ENCODE measurements at regions not wholly inside any gene's neighbourhood (a gene's known extent, or its start where the extent isn't known, plus 50 kb on each side); places are given as distances from the start of the nearest gene placed in this dataset.

GRCh38 chr7:9891056-9891455 is 1082.6 kb upstream of the PHF14 start:
- Histone ChIP-seq H3K36me3 (replicated peaks; ENCODE audit: insufficient read depth, low read depth) (no peaks in the 10 kb centered on the region), H4K20me1 (ENCODE audit: insufficient read depth, poor library complexity, severe bottlenecking) (no peaks in the 10 kb centered on the region), H3K27ac (no peak overlapping the region), H3K9me2 (replicated peaks; ENCODE audit: insufficient read depth) (no peaks in the 10 kb centered on the region), H3K9me3 (ENCODE audit: low read depth) (no peaks in the 10 kb centered on the region), H3K27me3 (no peaks in the 10 kb centered on the region), H3K4me1 (ENCODE audit: insufficient read depth) (no peaks in the 10 kb centered on the region), H2AFZ (no peak overlapping the region), H3K79me2 (no peaks in the 10 kb centered on the region), H3K4me3 (no peak overlapping the region), H3K4me2 (no peak overlapping the region)
- DNase-seq (ENCODE audit: low spot score): no peak
- WGBS (ENCODE audit: low lambda C conversion rate, missing lambda C conversion rate): 64% methylated on average over 3 of the region's 3 CpGs
- TF ChIP-seq EZH2 (IDR thresholded peaks at IDR 0.05; ENCODE audit: borderline replicate concordance) (no peak), CTCF (IDR thresholded peaks at IDR 0.05; ENCODE audit: poor library complexity) (no peak), EZH2phosphoT487 (IDR thresholded peaks at IDR 0.05; ENCODE audit: low read depth, severe bottlenecking, unreplicated experiment) (no peak)

DNA sequence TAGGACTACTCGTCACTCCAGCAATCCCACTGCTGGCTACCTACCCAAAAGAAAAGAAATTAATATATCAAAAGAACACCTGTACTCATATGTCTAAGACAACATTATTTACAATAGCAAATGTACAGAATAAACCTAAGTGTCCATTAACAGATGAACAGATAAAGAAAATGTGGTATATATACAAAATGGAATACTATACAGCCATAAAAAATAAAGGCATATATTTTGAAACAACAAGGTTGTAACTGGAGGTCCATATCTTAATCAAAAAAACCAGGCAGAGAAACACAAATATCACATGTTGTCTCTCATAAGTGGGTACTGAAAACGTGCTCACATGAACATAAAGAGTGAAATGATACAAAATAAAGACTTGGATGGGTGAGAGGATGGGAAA is 1073.3 kb upstream of the PHF14 start:
- Histone ChIP-seq H2AFZ (no peak overlapping the region), H3K9me2 (replicated peaks; ENCODE audit: insufficient read depth) (no peaks in the 10 kb centered on the region), H4K20me1 (ENCODE audit: insufficient read depth, poor library complexity, severe bottlenecking) (no peaks in the 10 kb centered on the region), H3K27ac (no peak overlapping the region), H3K4me3 (no peak overlapping the region), H3K4me1 (ENCODE audit: insufficient read depth) (no peaks in the 10 kb centered on the region), H3K79me2 (no peaks in the 10 kb centered on the region), H3K27me3 (no peaks in the 10 kb centered on the region), H3K9me3 (ENCODE audit: low read depth) (peaks cover 6% of the 10 kb centered on the region), H3K36me3 (replicated peaks; ENCODE audit: insufficient read depth, low read depth) (no peaks in the 10 kb centered on the region), H3K4me2 (no peak overlapping the region)
- no peak for DNase-seq (ENCODE audit: low spot score)
- TF ChIP-seq EZH2phosphoT487 (IDR thresholded peaks at IDR 0.05; ENCODE audit: low read depth, severe bottlenecking, unreplicated experiment) (no peak), EZH2 (IDR thresholded peaks at IDR 0.05; ENCODE audit: borderline replicate concordance) (no peak), CTCF (IDR thresholded peaks at IDR 0.05; ENCODE audit: poor library complexity) (no peak)
- whole genome bisulfite sequencing (ENCODE audit: low lambda C conversion rate, missing lambda C conversion rate): 79% methylated on average over 2 of the region's 2 CpGs

GRCh38 chr7:9921326-9921725 is 1052.3 kb upstream of the PHF14 start:
- WGBS (ENCODE audit: low lambda C conversion rate, missing lambda C conversion rate): 89% methylated on average over 3 of the region's 3 CpGs
- Histone ChIP-seq H3K79me2 (no peaks in the 10 kb centered on the region), H2AFZ (no peak overlapping the region)

More at GRCh38 chr7:9921326-9921725, 1052.3 kb upstream of the PHF14 start:
- Histone ChIP-seq H3K27me3 (no peaks in the 10 kb centered on the region), H3K36me3 (replicated peaks; ENCODE audit: insufficient read depth, low read depth) (no peaks in the 10 kb centered on the region), H3K9me2 (replicated peaks; ENCODE audit: insufficient read depth) (no peaks in the 10 kb centered on the region), H3K4me1 (ENCODE audit: insufficient read depth) (no peaks in the 10 kb centered on the region), H3K4me3 (no peak overlapping the region), H3K27ac (no peak overlapping the region), H4K20me1 (ENCODE audit: insufficient read depth, poor library complexity, severe bottlenecking) (no peaks in the 10 kb centered on the region), H3K4me2 (no peak overlapping the region), H3K9me3 (ENCODE audit: low read depth) (no peaks in the 10 kb centered on the region)
- TF ChIP-seq EZH2 (IDR thresholded peaks at IDR 0.05; ENCODE audit: borderline replicate concordance): no peak
- no peak for TF ChIP-seq EZH2phosphoT487 (IDR thresholded peaks at IDR 0.05; ENCODE audit: low read depth, severe bottlenecking, unreplicated experiment)
- TF ChIP-seq CTCF (IDR thresholded peaks at IDR 0.05; ENCODE audit: poor library complexity): no peak
- no peak for DNase-seq (ENCODE audit: low spot score)

All from hepatocyte (in vitro differentiated cells).